ENCODE measurements at regions not wholly inside any gene's neighbourhood (a gene's known extent, or its start where the extent isn't known, plus 50 kb on each side); places are given as distances from the start of the nearest gene placed in this dataset.

GRCh38 chr3:99542767-99543518 is 95.5 kb upstream of the COL8A1 start:
- TF ChIP-seq CTCF (conservative IDR thresholded peaks at IDR 0.05 in 1 of 2, IDR thresholded peaks at IDR 0.05 in 1 of 2; ENCODE audit: low read depth in 1 of 2, low read length in 2 of 2) (no peak), EZH2 (IDR thresholded peaks at IDR 0.05; ENCODE audit: low read length, missing control alignments) (no peak)
